ENCODE measurements at regions not wholly inside any gene's neighbourhood (a gene's known extent, or its start where the extent isn't known, plus 50 kb on each side); places are given as distances from the start of the nearest gene placed in this dataset.

GRCh38 chr6:23529902-23530301 lies 596.1 kb upstream of the NRSN1 start:
- no peaks in the 10 kb centered on the region for H3K4me1 ChIP-seq
- H3K9ac ChIP-seq (ENCODE audit: low read depth in 2 of 2, low read length in 2 of 2): no peak overlapping the region
- H3K4me3 ChIP-seq: no peak overlapping the region
- H3K36me3 ChIP-seq: no peaks in the 10 kb centered on the region
- no peak overlapping the region for H3K27ac ChIP-seq
- no peak for DNase-seq
- H3K9me3 ChIP-seq: no peaks in the 10 kb centered on the region
- TF ChIP-seq, protein P1, sequence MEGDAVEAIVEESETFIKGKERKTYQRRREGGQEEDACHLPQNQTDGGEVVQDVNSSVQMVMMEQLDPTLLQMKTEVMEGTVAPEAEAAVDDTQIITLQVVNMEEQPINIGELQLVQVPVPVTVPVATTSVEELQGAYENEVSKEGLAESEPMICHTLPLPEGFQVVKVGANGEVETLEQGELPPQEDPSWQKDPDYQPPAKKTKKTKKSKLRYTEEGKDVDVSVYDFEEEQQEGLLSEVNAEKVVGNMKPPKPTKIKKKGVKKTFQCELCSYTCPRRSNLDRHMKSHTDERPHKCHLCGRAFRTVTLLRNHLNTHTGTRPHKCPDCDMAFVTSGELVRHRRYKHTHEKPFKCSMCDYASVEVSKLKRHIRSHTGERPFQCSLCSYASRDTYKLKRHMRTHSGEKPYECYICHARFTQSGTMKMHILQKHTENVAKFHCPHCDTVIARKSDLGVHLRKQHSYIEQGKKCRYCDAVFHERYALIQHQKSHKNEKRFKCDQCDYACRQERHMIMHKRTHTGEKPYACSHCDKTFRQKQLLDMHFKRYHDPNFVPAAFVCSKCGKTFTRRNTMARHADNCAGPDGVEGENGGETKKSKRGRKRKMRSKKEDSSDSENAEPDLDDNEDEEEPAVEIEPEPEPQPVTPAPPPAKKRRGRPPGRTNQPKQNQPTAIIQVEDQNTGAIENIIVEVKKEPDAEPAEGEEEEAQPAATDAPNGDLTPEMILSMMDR (IDR thresholded peaks at IDR 0.05): no peak
- H3K27me3 ChIP-seq: no peaks in the 10 kb centered on the region
- intact Hi-C loops (cut with DNase I): no loop called here

DNA sequence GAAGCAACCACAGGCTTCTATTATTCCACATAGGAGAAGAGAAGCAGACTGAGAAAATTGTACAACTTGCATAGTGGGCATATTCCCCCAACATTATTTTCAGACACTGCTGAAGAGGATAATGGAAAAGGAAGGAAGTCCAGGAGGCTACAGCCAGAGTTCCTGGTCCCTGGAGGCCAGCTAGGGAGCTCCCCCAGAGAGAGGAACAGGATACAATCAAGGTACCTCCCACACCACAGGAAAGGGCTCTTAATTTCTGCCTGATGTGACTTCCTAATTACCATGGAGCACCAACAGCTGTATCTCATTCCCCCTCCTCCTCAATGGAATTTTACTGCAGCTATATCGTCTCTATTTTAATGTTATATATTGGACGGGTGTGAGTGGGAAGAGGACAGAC lies 594.3 kb upstream of the NRSN1 start:
- intact Hi-C loops (cut with DNase I): no loop called here
- H3K36me3 ChIP-seq: no peaks in the 10 kb centered on the region
- no peaks in the 10 kb centered on the region for H3K4me1 ChIP-seq
- H3K9ac ChIP-seq (ENCODE audit: low read depth in 2 of 2, low read length in 2 of 2): no peak overlapping the region
- no peaks in the 10 kb centered on the region for H3K9me3 ChIP-seq
- no peak overlapping the region for H3K27ac ChIP-seq
- H3K27me3 ChIP-seq: no peaks in the 10 kb centered on the region
- DNase-seq: no peak
- H3K4me3 ChIP-seq: no peak overlapping the region
- TF ChIP-seq, protein P1 (IDR thresholded peaks at IDR 0.05): no peak

DNA sequence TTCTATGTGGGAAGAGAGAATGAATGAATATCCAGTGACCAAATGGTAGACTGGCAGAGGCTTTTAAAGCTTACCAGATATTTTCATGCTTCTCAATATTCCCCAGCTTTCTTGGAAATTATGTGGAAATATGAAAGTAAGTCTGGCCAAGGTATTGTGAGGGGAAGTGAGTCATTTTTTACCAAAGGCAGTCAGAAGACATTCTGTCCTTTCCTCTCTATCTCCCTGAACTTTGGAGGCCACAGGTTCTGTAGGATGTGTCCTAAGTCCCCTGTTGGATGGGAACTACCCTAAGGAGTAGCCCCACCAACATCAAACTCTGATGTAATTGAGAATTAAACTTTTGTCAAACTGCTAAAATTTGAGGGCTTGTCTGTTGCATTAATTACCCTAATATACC lies 593.8 kb upstream of the NRSN1 start:
- no peak overlapping the region for H3K4me3 ChIP-seq
- no peaks in the 10 kb centered on the region for H3K36me3 ChIP-seq
- TF ChIP-seq, protein P1 (IDR thresholded peaks at IDR 0.05): no peak
- H3K9me3 ChIP-seq: no peaks in the 10 kb centered on the region
- DNase-seq: no peak
- intact Hi-C loops (cut with DNase I): no loop called here
- H3K4me1 ChIP-seq: no peaks in the 10 kb centered on the region
- no peak overlapping the region for H3K9ac ChIP-seq (ENCODE audit: low read depth in 2 of 2, low read length in 2 of 2)
- H3K27me3 ChIP-seq: no peaks in the 10 kb centered on the region
- no peak overlapping the region for H3K27ac ChIP-seq

GRCh38 chr6:23533311-23533710 lies 592.7 kb upstream of the NRSN1 start:
- DNase-seq: no peak
- Histone ChIP-seq H3K36me3 (no peaks in the 10 kb centered on the region), H3K27ac (no peak overlapping the region), H3K9ac (ENCODE audit: low read depth in 2 of 2, low read length in 2 of 2) (no peak overlapping the region), H3K9me3 (no peaks in the 10 kb centered on the region), H3K27me3 (no peaks in the 10 kb centered on the region), H3K4me3 (no peak overlapping the region), H3K4me1 (no peaks in the 10 kb centered on the region)
- TF ChIP-seq, protein P1 (IDR thresholded peaks at IDR 0.05): no peak
- intact Hi-C loops (cut with DNase I): no loop called here

DNA sequence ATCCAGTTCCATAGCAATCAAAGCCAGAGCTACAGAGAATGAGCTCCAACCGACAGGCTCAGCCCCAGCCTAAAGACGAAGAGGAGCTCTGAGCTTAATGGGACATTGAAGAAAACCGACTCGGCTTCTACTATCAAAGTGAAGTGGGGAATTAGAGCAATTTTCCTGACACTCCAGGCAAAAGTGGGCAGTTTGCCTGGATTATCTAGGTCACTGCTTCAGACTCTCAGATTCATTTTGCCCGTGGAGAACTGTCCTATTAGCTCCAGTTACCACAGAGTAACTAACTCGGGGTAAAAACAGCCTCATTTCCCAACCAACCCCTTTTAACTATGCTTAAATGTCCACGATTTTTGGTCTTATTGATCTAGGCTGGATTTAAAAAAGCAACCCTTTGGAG lies 592.1 kb upstream of the NRSN1 start:
- intact Hi-C loops (cut with DNase I): no loop called here
- Histone ChIP-seq H3K9me3 (no peaks in the 10 kb centered on the region), H3K27ac (no peak overlapping the region), H3K9ac (ENCODE audit: low read depth in 2 of 2, low read length in 2 of 2) (no peak overlapping the region), H3K4me1 (no peaks in the 10 kb centered on the region), H3K27me3 (no peaks in the 10 kb centered on the region), H3K36me3 (no peaks in the 10 kb centered on the region), H3K4me3 (no peak overlapping the region)
- no peak for DNase-seq
- TF ChIP-seq, protein P1 (IDR thresholded peaks at IDR 0.05): no peak

DNA sequence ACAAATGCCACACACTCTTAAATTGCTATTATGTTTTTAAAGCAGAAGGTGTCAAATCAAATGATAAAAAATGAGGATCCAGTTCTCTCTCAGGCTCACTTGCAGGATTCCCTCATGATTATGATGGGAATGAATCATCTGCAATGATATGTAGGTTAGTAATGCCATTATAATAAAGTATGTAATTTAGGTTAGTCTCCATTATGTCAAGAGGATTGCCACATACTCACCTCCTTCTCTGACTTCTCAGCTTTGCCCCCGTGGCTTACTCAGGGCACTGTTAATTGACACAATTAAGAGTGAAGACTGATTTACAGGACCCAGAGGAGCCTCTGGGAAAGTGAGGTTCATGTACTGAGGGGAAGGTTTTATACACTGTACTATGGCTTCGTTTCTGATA lies 591.7 kb upstream of the NRSN1 start:
- Histone ChIP-seq H3K4me1 (no peaks in the 10 kb centered on the region), H3K9ac (ENCODE audit: low read depth in 2 of 2, low read length in 2 of 2) (no peak overlapping the region), H3K27me3 (no peaks in the 10 kb centered on the region), H3K36me3 (no peaks in the 10 kb centered on the region), H3K4me3 (no peak overlapping the region), H3K27ac (no peak overlapping the region), H3K9me3 (no peaks in the 10 kb centered on the region)
- intact Hi-C loops (cut with DNase I): no loop called here
- TF ChIP-seq, protein P1 (IDR thresholded peaks at IDR 0.05): no peak
- no peak for DNase-seq
